SK-N-MC (cell line): ENCODE measurements at regions not wholly inside any gene's neighbourhood (a gene's known extent, or its start where the extent isn't known, plus 50 kb on each side); places are given as distances from the start of the nearest gene placed in this dataset.

Experiments
- EZH2 ChIP-seq: fragments of 200-600 bp; sonication (generic); IDR thresholded peaks from one replicate; pipeline ENCODE4 v1.6.1; 2017; ENCODE audit warnings: antibody characterized with exemption
- POLR2AphosphoS5 ChIP-seq: IDR thresholded peaks from 2 replicates; pipeline ENCODE4 v1.6.1; 2012; ENCODE audit warnings: mild to moderate bottlenecking, low read depth, low read length, borderline replicate concordance

DNA sequence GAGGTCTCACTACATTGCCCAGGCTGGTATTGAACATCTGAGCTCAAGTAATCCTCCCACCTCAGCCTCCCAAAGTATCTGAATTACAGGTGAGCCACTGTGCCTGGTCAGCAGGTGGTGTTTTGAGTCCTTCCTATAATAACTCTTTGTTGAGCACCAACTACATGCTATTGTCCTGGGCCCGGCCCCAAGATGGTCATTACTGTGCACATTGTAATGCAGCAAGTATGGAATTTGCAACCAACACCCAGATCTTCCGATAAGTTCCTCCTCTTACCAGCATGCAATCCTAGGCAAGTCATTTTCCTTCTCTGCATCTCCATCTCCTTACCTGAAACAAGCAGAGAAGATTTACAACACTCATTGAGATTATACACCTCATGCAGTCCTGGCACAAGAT, 510.3 kb upstream of the KLF4 start:
- no peak for TF ChIP-seq EZH2
- TF ChIP-seq POLR2AphosphoS5 = no peak
